Left ventricle myocardium inferior (tissue), 1 donor: ENCODE measurements at regions not wholly inside any gene's neighbourhood (a gene's known extent, or its start where the extent isn't known, plus 50 kb on each side); places are given as distances from the start of the nearest gene placed in this dataset.

ENCODE experiments used
- DNase-seq: peaks from one replicate; pipeline ENCODE4 v3.0.0-alpha.2; 2020
- H3K27ac ChIP-seq: fragments of 200-600 bp; replicated peaks from 2 replicates; pipeline ENCODE4 v1.8.0; 2021
- H3K27me3 ChIP-seq: fragments of 200-600 bp; 2 replicates; pipeline ENCODE4 v1.8.0; 2021; ENCODE audit warnings: low read depth
- H3K36me3 ChIP-seq: fragments of 200-600 bp; 2 replicates; pipeline ENCODE4 v1.8.0; 2021
- H3K4me1 ChIP-seq: fragments of 200-600 bp; 2 replicates; pipeline ENCODE4 v1.8.0; 2021
- H3K4me3 ChIP-seq: fragments of 200-600 bp; 2 replicates; pipeline ENCODE4 v1.8.0; 2021; ENCODE audit warnings: mild to moderate bottlenecking, moderate library complexity
- H3K9me3 ChIP-seq: fragments of 200-600 bp; replicated peaks from 2 replicates; pipeline ENCODE4 v1.8.0; 2021
- CTCF ChIP-seq: fragments of 200-600 bp; IDR thresholded peaks from 2 replicates; pipeline ENCODE4 v1.8.0; 2021; ENCODE audit warnings: antibody characterized with exemption, mild to moderate bottlenecking, borderline replicate concordance
- intact Hi-C: fragments of 100-400 bp; cut with micrococcal nuclease; formaldehyde crosslinking; loops from one replicate; pipeline ENCODE4 v1.11.0; 2022
- donor health status: DM: no; HTN: yes; CAD: no; lungs with severe emphysema.

- H3K36me3 ChIP-seq = no peaks in the 10 kb centered on the region
- H3K4me1 ChIP-seq = no peaks in the 10 kb centered on the region
- peaks cover 35% of the 10 kb centered on the region for H3K9me3 ChIP-seq
- TF ChIP-seq CTCF = no peak
- H3K4me3 ChIP-seq = no peak overlapping the region
- intact Hi-C loops = no loop called here
- DNase-seq = no peak
- H3K27me3 ChIP-seq = no peaks in the 10 kb centered on the region
- no peak overlapping the region for H3K27ac ChIP-seq
Observed at GRCh38 chr1:203954788-203955552, 93.6 kb downstream of the SNRPE start.

DNA sequence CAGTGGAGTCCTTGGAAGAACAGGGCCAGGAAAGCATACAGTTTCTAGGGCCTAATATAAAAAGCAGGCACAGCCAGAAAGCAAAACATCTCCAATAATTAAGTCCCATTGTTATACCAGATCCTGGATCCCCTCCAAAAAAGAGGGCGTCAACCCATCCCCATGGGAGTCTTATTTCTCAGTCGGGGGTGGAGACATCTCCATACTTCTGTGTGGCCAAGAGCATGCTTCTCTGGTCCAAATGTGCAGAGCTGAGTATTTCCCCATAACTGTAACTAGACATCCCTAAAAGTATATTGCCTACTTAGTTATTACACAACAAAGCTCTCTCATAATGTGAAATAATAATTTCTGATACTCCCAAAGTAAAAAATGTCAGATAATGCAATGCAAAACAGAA, 104.2 kb upstream of the SOX13 start:
- DNase-seq = peak; percentile 23
- TF ChIP-seq CTCF = no peak
- Histone ChIP-seq H3K27ac (no peak overlapping the region), H3K4me1 (peaks cover 21% of the 10 kb centered on the region), H3K9me3 (peaks cover 38% of the 10 kb centered on the region), H3K36me3 (no peaks in the 10 kb centered on the region), H3K4me3 (no peak overlapping the region), H3K27me3 (no peaks in the 10 kb centered on the region)
- intact Hi-C loops = no loop called here

GRCh38 chr1:203969846-203970245, 103.1 kb upstream of the SOX13 start:
- DNase-seq = no peak
- peaks cover 43% of the 10 kb centered on the region for H3K9me3 ChIP-seq
- no peak for TF ChIP-seq CTCF
- intact Hi-C loops = no loop called here
- peaks cover 21% of the 10 kb centered on the region for H3K4me1 ChIP-seq
- H3K27ac ChIP-seq = no peak overlapping the region
- H3K4me3 ChIP-seq = no peak overlapping the region
- H3K27me3 ChIP-seq = no peaks in the 10 kb centered on the region
- H3K36me3 ChIP-seq = no peaks in the 10 kb centered on the region

DNA sequence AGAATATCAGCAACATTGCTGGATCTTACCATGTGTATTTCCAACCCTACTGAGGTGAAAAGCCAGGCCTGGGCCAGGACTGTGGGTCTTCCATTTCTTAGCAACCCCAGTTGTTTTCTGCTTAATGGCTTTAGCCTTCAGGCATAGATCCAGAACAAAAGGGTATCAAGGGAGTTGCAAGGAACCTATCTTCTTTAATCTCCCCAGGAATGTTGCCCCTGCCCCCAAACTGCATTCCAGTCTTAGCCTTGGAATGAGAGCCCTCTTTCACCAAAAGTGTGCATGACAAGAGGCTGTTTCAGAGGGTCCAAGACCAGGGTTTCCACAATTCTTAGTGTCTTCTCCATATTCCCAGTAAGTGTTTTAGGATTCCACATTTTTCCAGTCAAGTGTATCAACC, 87.9 kb upstream of the SOX13 start:
- Histone ChIP-seq H3K27me3 (no peaks in the 10 kb centered on the region), H3K9me3 (no peaks in the 10 kb centered on the region)
- intact Hi-C loops = no loop called here

GRCh38 chr1:203985676-203986075, 87.2 kb upstream of the SOX13 start:
- TF ChIP-seq CTCF = no peak
- no peaks in the 10 kb centered on the region for H3K36me3 ChIP-seq
- no peaks in the 10 kb centered on the region for H3K9me3 ChIP-seq
- H3K4me3 ChIP-seq = no peak overlapping the region
- H3K27me3 ChIP-seq = no peaks in the 10 kb centered on the region
- no peak for DNase-seq
- intact Hi-C loops = no loop called here
- no peak overlapping the region for H3K27ac ChIP-seq
- H3K4me1 ChIP-seq = no peaks in the 10 kb centered on the region

More for the DNA sequence above, 87.9 kb upstream of the SOX13 start:
- DNase-seq = no peak
- no peak for TF ChIP-seq CTCF
- H3K27ac ChIP-seq = no peak overlapping the region
- H3K4me1 ChIP-seq = no peaks in the 10 kb centered on the region
- H3K36me3 ChIP-seq = no peaks in the 10 kb centered on the region
- H3K4me3 ChIP-seq = no peak overlapping the region
